ENCODE measurements at regions not wholly inside any gene's neighbourhood (a gene's known extent, or its start where the extent isn't known, plus 50 kb on each side); places are given as distances from the start of the nearest gene placed in this dataset.

DNA sequence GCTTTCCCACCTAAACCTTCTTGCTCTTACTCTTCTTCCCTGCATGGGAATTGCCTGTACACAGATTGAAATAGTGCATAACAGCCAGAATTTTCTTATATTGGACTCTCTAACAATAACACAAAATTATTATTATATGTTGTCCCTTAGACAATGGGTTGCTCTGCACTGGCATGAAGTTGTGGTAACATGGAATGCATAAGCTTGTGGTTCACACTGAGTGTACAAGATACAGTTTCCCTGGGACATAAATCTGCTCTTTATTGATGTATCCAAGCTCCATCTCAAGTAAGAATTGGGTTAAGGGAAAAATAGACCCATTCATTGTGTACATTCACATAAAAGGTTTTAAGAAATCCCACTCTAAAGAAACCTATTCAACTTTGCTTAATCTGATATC, 114.4 kb upstream of the NTF3 start:
- TF ChIP-seq POLR2A (IDR thresholded peaks at IDR 0.05), result no peak
- no peak for TF ChIP-seq CTCF (IDR thresholded peaks at IDR 0.05)

Data from testis (tissue), 2 donors.